IMR-90 (cell line): ENCODE measurements at regions not wholly inside any gene's neighbourhood (a gene's known extent, or its start where the extent isn't known, plus 50 kb on each side); places are given as distances from the start of the nearest gene placed in this dataset.

Experiments
- ATAC-seq: fragments of 200-7000 bp; cut with Tn5 transposase; 2 replicates; pipeline ENCODE4 v1.9.1; 2020; ENCODE audit warnings: low read depth, mild to moderate bottlenecking, moderate library complexity
- BruUV-seq: library from RNA; stranded (reverse); fragments of 400-500 nt; replicated peaks from 2 replicates; lab custom pipeline; 2021; lab: Mats Ljungman, UMichigan
- CTCF ChIA-PET: fragments of 300-600 bp; formaldehyde crosslinking; extraction: SDS; loops from one replicate; lab custom pipeline; 2021; ENCODE audit warnings: antibody characterized with exemption; lab: Yijun Ruan, JAX
- POLR2A ChIA-PET: fragments of 300-600 bp; sonication (Branson Sonifier 250); formaldehyde crosslinking; loops from one replicate; lab custom pipeline; 2022; ENCODE audit warnings: antibody characterized with exemption; ENCODE audit not compliant: unreplicated experiment; lab: Charles Lee
- DNase-seq: peaks from one replicate; pipeline ENCODE4 v3.0.0; 2013
- H2AFZ ChIP-seq: replicated peaks from 2 replicates; pipeline ENCODE3; 2013; ENCODE audit warnings: low read length, mild to moderate bottlenecking; ENCODE audit not compliant: poor library complexity
- H2AK5ac ChIP-seq: 2 replicates; pipeline ENCODE4 v1.6.1; 2013; ENCODE audit warnings: low read depth, low read length, inconsistent platforms
- H2AK9ac ChIP-seq: replicated peaks from 2 replicates; pipeline ENCODE3; 2013; ENCODE audit warnings: mild to moderate bottlenecking, low read depth, low read length, moderate library complexity; ENCODE audit not compliant: poor library complexity
- H2BK120ac ChIP-seq: 2 replicates; pipeline ENCODE4 v1.6.1; 2013; ENCODE audit warnings: low read depth, low read length, inconsistent platforms
- H2BK15ac ChIP-seq: 3 replicates; pipeline ENCODE4 v1.6.1; 2013; ENCODE audit warnings: low read depth, low read length, inconsistent platforms
- H2BK20ac ChIP-seq: 2 replicates; pipeline ENCODE4 v1.6.1; 2013; ENCODE audit warnings: low read depth, mild to moderate bottlenecking, inconsistent platforms, low read length, moderate library complexity
- H2BK5ac ChIP-seq: 2 replicates; pipeline ENCODE4 v1.6.1; 2013; ENCODE audit warnings: mild to moderate bottlenecking, low read depth, low read length, inconsistent platforms; ENCODE audit not compliant: poor library complexity, severe bottlenecking
- H3K14ac ChIP-seq: replicated peaks from 2 replicates; pipeline ENCODE4 v1.6.1; 2013; ENCODE audit warnings: low read depth, low read length, inconsistent platforms
- H3K18ac ChIP-seq: 2 replicates; pipeline ENCODE4 v1.6.1; 2013; ENCODE audit warnings: low read depth, low read length, control low read depth
- H3K23ac ChIP-seq: 2 replicates; pipeline ENCODE4 v1.6.1; 2013; ENCODE audit warnings: low read depth, low read length, inconsistent platforms
- H3K27ac ChIP-seq: 2 replicates; pipeline ENCODE4 v1.5.1; 2013; ENCODE audit warnings: mild to moderate bottlenecking, control low read depth, low read length; ENCODE audit not compliant: insufficient read depth
- H3K27me3 ChIP-seq: 2 replicates; pipeline ENCODE4 v1.6.1; 2013; ENCODE audit warnings: low read length; ENCODE audit not compliant: control insufficient read depth, insufficient read depth
- H3K36me3 ChIP-seq: 2 replicates; pipeline ENCODE4 v1.6.1; 2013; ENCODE audit warnings: low read length, mixed read lengths; ENCODE audit not compliant: control insufficient read depth, insufficient read depth
- H3K4ac ChIP-seq: 2 replicates; pipeline ENCODE4 v1.6.1; 2013; ENCODE audit warnings: low read depth, low read length, inconsistent platforms
- H3K4me1 ChIP-seq: 2 replicates; pipeline ENCODE4 v1.6.1; 2013; ENCODE audit warnings: low read length, mixed read lengths; ENCODE audit not compliant: control insufficient read depth, insufficient read depth
- H3K4me2 ChIP-seq: 2 replicates; pipeline ENCODE4 v1.6.1; 2013; ENCODE audit warnings: low read depth, mild to moderate bottlenecking, control low read depth, low read length, moderate library complexity
- H3K4me3 ChIP-seq: 2 replicates; pipeline ENCODE4 v1.5.1; 2013; ENCODE audit warnings: low read depth, mild to moderate bottlenecking, control low read depth, low read length, moderate library complexity; ENCODE audit not compliant: insufficient read depth
- H3K56ac ChIP-seq: 2 replicates; pipeline ENCODE4 v1.6.1; 2013; ENCODE audit warnings: low read length, inconsistent platforms; ENCODE audit not compliant: insufficient read depth; ENCODE audit errors: extremely low read depth
- H3K79me1 ChIP-seq, 2 experiments: 2 replicates each; pipeline ENCODE4 v1.6.1; 2013; ENCODE audit warnings: low read length in 2 of 2, inconsistent platforms in 1 of 2, low read depth in 1 of 2
- H3K9ac ChIP-seq: 2 replicates; pipeline ENCODE4 v1.6.1; 2013; ENCODE audit warnings: low read depth, low read length, control low read depth
- H3K9me1 ChIP-seq: 2 replicates; pipeline ENCODE4 v1.6.1; 2013; ENCODE audit warnings: low read length, inconsistent platforms; ENCODE audit not compliant: insufficient read depth
- H3K9me3 ChIP-seq: 2 replicates; pipeline ENCODE4 v1.6.1; 2013; ENCODE audit warnings: low read length; ENCODE audit not compliant: control insufficient read depth, insufficient read depth
- H4K20me1 ChIP-seq: 2 replicates; pipeline ENCODE4 v1.6.1; 2013; ENCODE audit warnings: low read length, inconsistent platforms; ENCODE audit not compliant: insufficient read depth
- H4K5ac ChIP-seq: 2 replicates; pipeline ENCODE4 v1.6.1; 2013; ENCODE audit warnings: mild to moderate bottlenecking, low read depth, low read length, control low read depth
- H4K8ac ChIP-seq, 2 experiments: 2 replicates each; pipeline ENCODE4 v1.6.1; 2013; ENCODE audit warnings: low read depth in 2 of 2, low read length in 2 of 2, control low read depth in 1 of 2, inconsistent platforms in 1 of 2
- H4K91ac ChIP-seq: 2 replicates; pipeline ENCODE4 v1.6.1; 2013; ENCODE audit warnings: low read depth, low read length, inconsistent platforms; ENCODE audit not compliant: insufficient read depth
- BHLHE40 ChIP-seq: fragments of 150-350 bp; IDR thresholded peaks from 2 replicates; pipeline ENCODE4 v1.6.1; 2016; ENCODE audit warnings: mild to moderate bottlenecking, low read depth, low read length
- CEBPB ChIP-seq: IDR thresholded peaks from 2 replicates; pipeline ENCODE4 v1.6.1; 2012; ENCODE audit warnings: low read depth, low read length, improper control_type of control experiment
- CHD1 ChIP-seq: IDR thresholded peaks from 2 replicates; pipeline ENCODE4 v1.6.1; 2012; ENCODE audit warnings: low read depth, low read length, improper control_type of control experiment
- MAZ ChIP-seq: IDR thresholded peaks from 2 replicates; pipeline ENCODE4 v1.6.1; 2012; ENCODE audit warnings: low read depth, mild to moderate bottlenecking, low read length, improper control_type of control experiment, moderate library complexity, borderline replicate concordance
- MXI1 ChIP-seq: IDR thresholded peaks from 2 replicates; pipeline ENCODE4 v1.6.1; 2012; ENCODE audit warnings: low read depth, mild to moderate bottlenecking, low read length, moderate library complexity, borderline replicate concordance
- NFE2L2 ChIP-seq: fragments of 150-350 bp; IDR thresholded peaks from 2 replicates; pipeline ENCODE4 v1.6.1; 2016; ENCODE audit warnings: low read depth, mild to moderate bottlenecking, low read length
- RCOR1 ChIP-seq: IDR thresholded peaks from 2 replicates; pipeline ENCODE4 v1.6.1; 2012; ENCODE audit warnings: mild to moderate bottlenecking, low read length, improper control_type of control experiment; ENCODE audit not compliant: insufficient replicate concordance
- WGBS, 2 experiments: methylation state at CpG; one replicate each; pipeline versions ENCODE4 v1.1.5 to v1.1.7; 2013; ENCODE audit warnings: missing lambda C conversion rate in 2 of 2; ENCODE audit not compliant: insufficient read length in 1 of 2; ENCODE audit errors: extremely low coverage in 2 of 2; 5-methylcytosine and 5-hydroxymethylcytosine counted together
- dilution Hi-C: fragments of 300-500 bp; cut with HindIII; formaldehyde crosslinking; loops from one replicate; pipeline ENCODE4 v1.14.3; 2018; ENCODE audit warnings: low sequenced_read_pairs; ENCODE audit not compliant: unreplicated experiment
- in situ Hi-C: fragments of 300-500 bp; cut with MboI; formaldehyde crosslinking; loops from 3 replicates; pipeline ENCODE4 v1.14.3; 2019; ENCODE audit warnings: low sequenced_read_pairs, inconsistent platforms, mixed read lengths
- intact Hi-C: fragments of 100-400 bp; cut with micrococcal nuclease; formaldehyde crosslinking; loops from 2 replicates; pipeline ENCODE4 v1.10.0; 2022
- TF ChIP-seq, protein P1 (sequence below): conservative IDR thresholded peaks from 2 replicates; pipeline ENCODE4 v1.5.1; 2012; ENCODE audit warnings: mild to moderate bottlenecking, low read depth, low read length, improper control_type of control experiment

DNA sequence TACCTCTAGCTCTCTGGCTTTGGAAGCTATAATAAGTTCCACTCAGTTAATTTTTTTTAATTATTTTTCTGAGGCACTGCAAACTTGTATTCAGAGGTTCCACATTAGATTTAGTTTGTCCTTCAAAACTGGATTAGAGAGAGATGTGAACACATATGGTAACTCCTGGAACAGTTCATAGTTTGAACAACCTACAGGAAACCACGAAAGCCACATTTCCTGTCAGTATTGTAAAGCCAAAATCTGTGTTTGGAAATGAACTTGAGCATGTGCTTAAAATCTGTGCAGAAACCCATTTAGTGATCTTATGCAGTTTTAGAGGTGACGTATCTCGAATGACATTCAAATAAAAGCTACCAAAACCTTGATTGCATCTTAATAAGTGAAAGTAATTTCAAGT is 1952.0 kb downstream of the OLFM4 start:
- ChIA-PET CTCF (no interaction called here), POLR2A (no interaction called here)
- Histone ChIP-seq H3K9ac (no peak overlapping the region), H3K79me1 (no peaks in the 10 kb centered on the region), H4K5ac (no peak overlapping the region), H3K4me3 (no peak overlapping the region), H2AFZ (no peak overlapping the region), H4K20me1 (no peaks in the 10 kb centered on the region), H3K4me1 (no peaks in the 10 kb centered on the region), H3K9me1 (no peaks in the 10 kb centered on the region), H3K23ac (no peak overlapping the region), H4K91ac (no peak overlapping the region), H2AK9ac (no peak overlapping the region), H3K27me3 (no peaks in the 10 kb centered on the region), H3K4me2 (no peak overlapping the region), H3K14ac (no peak overlapping the region), H2BK120ac (no peak overlapping the region), H3K9me3 (no peaks in the 10 kb centered on the region), H3K27ac (no peak overlapping the region), H2AK5ac (no peak overlapping the region), H3K56ac (no peak overlapping the region), H3K18ac (no peak overlapping the region), H3K36me3 (no peaks in the 10 kb centered on the region), H2BK15ac (no peak overlapping the region), H2BK5ac (no peak overlapping the region), H3K4ac (no peak overlapping the region), H4K8ac (no peak overlapping the region), H2BK20ac (no peak overlapping the region)
- no peak for DNase-seq
- no CpG with 5 or more reads among the region's 3 CpGs for WGBS, 2 experiments
- intact Hi-C loops (no loop called here), in situ Hi-C loops (no loop called here), dilution Hi-C loops (no loop called here)
- no peak for ATAC-seq
- TF ChIP-seq NFE2L2 (no peak), BHLHE40 (no peak), CHD1 (no peak), RCOR1 (no peak), MAZ (no peak), CEBPB (no peak), MXI1 (no peak)
- TF ChIP-seq, protein P1, sequence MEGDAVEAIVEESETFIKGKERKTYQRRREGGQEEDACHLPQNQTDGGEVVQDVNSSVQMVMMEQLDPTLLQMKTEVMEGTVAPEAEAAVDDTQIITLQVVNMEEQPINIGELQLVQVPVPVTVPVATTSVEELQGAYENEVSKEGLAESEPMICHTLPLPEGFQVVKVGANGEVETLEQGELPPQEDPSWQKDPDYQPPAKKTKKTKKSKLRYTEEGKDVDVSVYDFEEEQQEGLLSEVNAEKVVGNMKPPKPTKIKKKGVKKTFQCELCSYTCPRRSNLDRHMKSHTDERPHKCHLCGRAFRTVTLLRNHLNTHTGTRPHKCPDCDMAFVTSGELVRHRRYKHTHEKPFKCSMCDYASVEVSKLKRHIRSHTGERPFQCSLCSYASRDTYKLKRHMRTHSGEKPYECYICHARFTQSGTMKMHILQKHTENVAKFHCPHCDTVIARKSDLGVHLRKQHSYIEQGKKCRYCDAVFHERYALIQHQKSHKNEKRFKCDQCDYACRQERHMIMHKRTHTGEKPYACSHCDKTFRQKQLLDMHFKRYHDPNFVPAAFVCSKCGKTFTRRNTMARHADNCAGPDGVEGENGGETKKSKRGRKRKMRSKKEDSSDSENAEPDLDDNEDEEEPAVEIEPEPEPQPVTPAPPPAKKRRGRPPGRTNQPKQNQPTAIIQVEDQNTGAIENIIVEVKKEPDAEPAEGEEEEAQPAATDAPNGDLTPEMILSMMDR, result no peak
- no TSS peak for BruUV-seq
